Endodermal cell (in vitro differentiated cells): ENCODE measurements at regions not wholly inside any gene's neighbourhood (a gene's known extent, or its start where the extent isn't known, plus 50 kb on each side); places are given as distances from the start of the nearest gene placed in this dataset.

Experiments
- DNase-seq: peaks from one replicate; pipeline ENCODE4 v3.0.0-alpha.2; 2017
- H3K27ac ChIP-seq: 2 replicates; pipeline ENCODE4 v1.5.1; 2013; ENCODE audit warnings: mild to moderate bottlenecking, low read depth, low read length, moderate library complexity
- H3K27me3 ChIP-seq: 2 replicates; pipeline ENCODE4 v1.6.1; 2013; ENCODE audit warnings: mild to moderate bottlenecking, low read length, moderate library complexity; ENCODE audit not compliant: insufficient read depth, control insufficient read depth, poor library complexity, severe bottlenecking
- H3K36me3 ChIP-seq: 2 replicates; pipeline ENCODE4 v1.7.0; 2013; ENCODE audit warnings: mild to moderate bottlenecking, low read length, moderate library complexity; ENCODE audit not compliant: control insufficient read depth, insufficient read depth
- H3K4me1 ChIP-seq: one replicate; pipeline ENCODE4 v1.7.0; 2013; ENCODE audit warnings: low read length; ENCODE audit not compliant: control insufficient read depth, insufficient read depth
- H3K4me3 ChIP-seq: 2 replicates; pipeline ENCODE4 v1.5.1; 2013; ENCODE audit warnings: mild to moderate bottlenecking, low read length, moderate library complexity
- H3K9ac ChIP-seq: 2 replicates; pipeline ENCODE4 v1.6.1; 2013; ENCODE audit warnings: mild to moderate bottlenecking, low read length, moderate library complexity; ENCODE audit not compliant: poor library complexity, severe bottlenecking; ENCODE audit errors: extremely low read depth
- H3K9me3 ChIP-seq: 2 replicates; pipeline ENCODE4 v1.6.1; 2013; ENCODE audit warnings: mild to moderate bottlenecking, low read length, moderate library complexity; ENCODE audit not compliant: control insufficient read depth
- H3K27ac Mint-ChIP-seq: 2 replicates; pipeline ENCODE4 v1.8.0; 2020; ENCODE audit warnings: mixed read lengths
- H3K27me3 Mint-ChIP-seq: 2 replicates; pipeline ENCODE4 v1.8.0; 2021; ENCODE audit warnings: mild to moderate bottlenecking, mixed read lengths; ENCODE audit not compliant: insufficient read depth
- H3K36me3 Mint-ChIP-seq: 2 replicates; pipeline ENCODE4 v1.8.0; 2020; ENCODE audit warnings: low read depth, mixed read lengths
- H3K4me1 Mint-ChIP-seq: 2 replicates; pipeline ENCODE4 v1.8.0; 2020; ENCODE audit warnings: mixed read lengths
- H3K4me3 Mint-ChIP-seq: 2 replicates; pipeline ENCODE4 v1.8.0; 2020; ENCODE audit warnings: mild to moderate bottlenecking, moderate library complexity, mixed read lengths
- H3K9me3 Mint-ChIP-seq: 2 replicates; pipeline ENCODE4 v1.8.0; 2020; ENCODE audit warnings: mild to moderate bottlenecking, mixed read lengths
- CTCF ChIP-seq: fragments of 200-600 bp; sonication (generic); conservative IDR thresholded peaks from 2 replicates; pipeline ENCODE4 v1.5.0; 2021; ENCODE audit warnings: antibody characterized with exemption, mild to moderate bottlenecking
- WGBS, 2 experiments: methylation state at CpG; one replicate each; pipeline versions ENCODE4 v1.1.5 to v1.1.7; 2013; ENCODE audit warnings: missing lambda C conversion rate in 2 of 2, mixed read lengths in 1 of 2; ENCODE audit not compliant: insufficient coverage in 1 of 2, insufficient read length in 1 of 2; 5-methylcytosine and 5-hydroxymethylcytosine counted together

- Mint-ChIP-seq H3K9me3 (peaks cover 12% of the 10 kb centered on the region), H3K27ac (no peak overlapping the region), H3K4me1 (no peaks in the 10 kb centered on the region), H3K4me3 (no peak overlapping the region), H3K36me3 (peaks cover 8% of the 10 kb centered on the region), H3K27me3 (no peaks in the 10 kb centered on the region)
- H3K9me3 ChIP-seq, result peaks cover 10% of the 10 kb centered on the region
- H3K27ac ChIP-seq, result no peak overlapping the region
- H3K36me3 ChIP-seq, result no peaks in the 10 kb centered on the region
- H3K4me3 ChIP-seq, result no peak overlapping the region
- no peaks in the 10 kb centered on the region for H3K27me3 ChIP-seq
- no peak for TF ChIP-seq CTCF
- WGBS, 2 experiments, result 89% methylated on average over 1 of the region's 2 CpGs; no CpG with 5 or more reads in 1 of the 2 experiments
- no peak for DNase-seq
- H3K4me1 ChIP-seq, result no peaks in the 10 kb centered on the region
- no peak overlapping the region for H3K9ac ChIP-seq
These were observed 430.3 kb downstream of the XIRP2 start for GRCh38 chr2:167318581-167318980.

GRCh38 chr2:167310442-167310841 lies 422.2 kb downstream of the XIRP2 start:
- H3K9me3 Mint-ChIP-seq, result no peaks in the 10 kb centered on the region
- H3K27ac ChIP-seq, result no peak overlapping the region
- H3K27me3 ChIP-seq, result no peaks in the 10 kb centered on the region
- no peak overlapping the region for H3K9ac ChIP-seq
- DNase-seq, result no peak
- peaks cover 3% of the 10 kb centered on the region for H3K4me1 Mint-ChIP-seq
- H3K27me3 Mint-ChIP-seq, result no peaks in the 10 kb centered on the region
- H3K4me1 ChIP-seq, result no peaks in the 10 kb centered on the region
- no peak overlapping the region for H3K4me3 Mint-ChIP-seq
- WGBS, 2 experiments, result 60 to 78% methylated on average over 1 of the region's 1 CpG
- no peak overlapping the region for H3K4me3 ChIP-seq
- no peaks in the 10 kb centered on the region for H3K36me3 ChIP-seq
- no peaks in the 10 kb centered on the region for H3K9me3 ChIP-seq
- TF ChIP-seq CTCF, result no peak
- H3K36me3 Mint-ChIP-seq, result no peaks in the 10 kb centered on the region
- H3K27ac Mint-ChIP-seq, result no peak overlapping the region
